COLO829 (cell line): ENCODE measurements at regions not wholly inside any gene's neighbourhood (a gene's known extent, or its start where the extent isn't known, plus 50 kb on each side); places are given as distances from the start of the nearest gene placed in this dataset.
"Not testable (repeated sequence)": the region's sequence is repeated elsewhere in the genome, so short reads cannot be mapped to it uniquely, and the experiment has no call there.

ENCODE experiments used
- DNase-seq: peaks from one replicate; pipeline ENCODE4 v3.0.0; 2012; ENCODE audit warnings: low spot score

DNA sequence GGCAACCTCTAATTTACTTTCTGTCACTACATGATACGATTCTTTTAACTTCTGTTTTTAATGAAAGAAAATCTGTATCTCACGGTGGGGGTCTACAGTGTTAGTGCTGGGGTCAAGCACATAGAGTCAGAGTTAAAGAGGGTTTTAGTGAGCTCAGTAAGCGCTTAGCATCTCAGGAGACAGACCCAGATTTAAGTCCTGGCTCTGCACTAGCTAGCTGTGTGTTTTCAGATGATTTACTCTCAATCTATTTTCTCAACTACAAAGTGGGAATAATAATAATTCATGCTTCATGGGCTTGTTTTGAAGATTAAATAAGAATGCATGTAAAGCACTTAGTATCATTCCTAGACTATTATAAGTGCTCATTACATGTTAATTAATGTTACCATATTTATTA is 63.4 kb upstream of the KBTBD8 start:
- DNase-seq = no peak

DNA sequence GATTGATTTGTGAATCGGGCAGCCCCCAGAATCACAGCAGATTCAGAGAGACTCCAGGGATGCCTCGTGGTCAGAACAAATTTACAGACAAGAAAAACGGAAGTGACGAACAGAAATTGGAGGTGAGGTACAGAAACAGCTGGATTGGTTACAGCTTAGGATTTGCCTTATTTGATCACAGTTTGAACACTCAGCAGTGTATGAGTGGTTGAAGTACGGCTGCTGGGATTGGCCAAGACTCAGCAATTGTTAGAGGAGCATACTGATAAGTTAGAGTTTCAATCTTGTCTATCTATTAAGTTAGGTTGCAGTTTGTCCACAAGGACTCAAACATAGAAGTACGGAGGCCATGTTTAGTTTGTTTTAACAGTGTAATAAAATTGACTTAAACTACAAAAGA is 61.1 kb upstream of the KBTBD8 start:
- not testable (repeated sequence) for DNase-seq

DNA sequence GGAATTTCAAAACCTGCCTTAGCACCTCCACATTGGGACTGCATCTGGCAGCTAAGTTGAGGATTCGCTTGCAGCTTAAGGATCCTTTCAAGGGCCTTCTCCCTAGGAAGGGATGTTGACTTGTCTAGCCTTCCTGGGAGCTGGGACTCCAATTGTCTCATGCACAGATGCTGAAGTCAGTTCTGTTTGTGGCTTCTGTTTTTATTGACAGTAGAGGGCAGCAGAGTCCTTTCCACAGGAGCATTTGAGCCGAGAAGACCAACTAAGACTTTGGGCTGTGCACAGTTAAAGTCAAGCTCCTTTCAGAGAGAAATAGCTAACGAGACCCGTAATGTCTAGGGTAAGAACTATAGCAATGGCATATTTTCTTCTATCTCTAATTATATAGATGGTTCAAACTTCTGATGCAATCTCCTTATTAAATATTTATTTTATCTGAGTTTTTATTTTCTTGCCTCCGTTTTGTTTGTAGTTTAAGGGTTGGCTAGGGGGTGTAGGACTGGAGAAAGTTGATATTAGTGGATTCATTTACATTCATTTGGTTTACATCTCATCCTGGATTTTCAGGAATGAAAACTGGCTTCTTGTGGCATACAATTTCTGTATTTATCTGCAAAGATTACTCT is 59.7 kb upstream of the KBTBD8 start:
- DNase-seq = peak; percentile 46

DNA sequence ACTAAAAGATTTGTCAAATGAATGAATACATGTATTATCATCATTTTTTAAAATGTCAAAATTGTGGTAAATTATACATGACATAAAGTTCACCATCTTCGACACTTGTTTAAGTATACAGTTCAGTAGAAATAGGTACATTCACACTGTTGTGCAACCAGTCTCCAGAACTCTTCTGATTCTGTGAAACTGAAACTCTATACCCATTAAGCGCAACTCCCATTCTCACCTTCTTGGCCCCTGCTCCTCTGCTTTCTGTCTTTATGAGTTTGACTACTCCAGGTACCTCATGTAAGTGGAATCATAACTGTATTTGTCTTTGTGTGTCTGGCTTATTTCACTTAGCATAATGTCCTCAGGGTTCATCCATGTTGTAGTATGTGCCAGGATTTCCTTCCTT is 50.1 kb upstream of the KBTBD8 start:
- DNase-seq = no peak
